Erythroblast (primary cell): ENCODE measurements at regions not wholly inside any gene's neighbourhood (a gene's known extent, or its start where the extent isn't known, plus 50 kb on each side); places are given as distances from the start of the nearest gene placed in this dataset.

Experiments used
- GATA1 ChIP-seq: IDR thresholded peaks from 2 replicates; pipeline ENCODE4 v1.6.1; 2011; ENCODE audit warnings: low read depth, mild to moderate bottlenecking, control low read depth, low read length, moderate library complexity
- POLR2A ChIP-seq: IDR thresholded peaks from 2 replicates; pipeline ENCODE4 v1.6.1; 2011; ENCODE audit warnings: mild to moderate bottlenecking, low read length

GRCh38 chr7:138407792-138408191 lies 52.3 kb upstream of the TRIM24 start:
- TF ChIP-seq POLR2A = no peak
- no peak for TF ChIP-seq GATA1
